Stomach (tissue), 4 donors: ENCODE measurements at regions not wholly inside any gene's neighbourhood (a gene's known extent, or its start where the extent isn't known, plus 50 kb on each side); places are given as distances from the start of the nearest gene placed in this dataset.

Experiments
- CTCF ChIP-seq, 7 experiments: fragments of 450-650 bp in 4 of 7; fragments of 200-600 bp in 3 of 7; sonication (generic) in 3 of 7; IDR thresholded peaks; one replicate each; pipeline ENCODE4 v1.5.1; 2016 to 2019; ENCODE audit warnings: antibody characterized with exemption in 7 of 7, control low read depth in 2 of 7, mild to moderate bottlenecking in 1 of 7
- POLR2A ChIP-seq, 4 donors: fragments of 450-650 bp; IDR thresholded peaks; one replicate each; pipeline ENCODE4 v1.6.1; 2016; ENCODE audit warnings: antibody characterized with exemption in 4 of 4, control low read depth in 2 of 4, mild to moderate bottlenecking in 1 of 4, moderate library complexity in 1 of 4

GRCh38 chr2:235283246-235283645 lies 210.6 kb upstream of the AGAP1 start:
- TF ChIP-seq CTCF (IDR thresholded peaks at IDR 0.05) (no peak), POLR2A (IDR thresholded peaks at IDR 0.05) (no peak)
